ENCODE measurements at regions not wholly inside any gene's neighbourhood (a gene's known extent, or its start where the extent isn't known, plus 50 kb on each side); places are given as distances from the start of the nearest gene placed in this dataset.

DNA sequence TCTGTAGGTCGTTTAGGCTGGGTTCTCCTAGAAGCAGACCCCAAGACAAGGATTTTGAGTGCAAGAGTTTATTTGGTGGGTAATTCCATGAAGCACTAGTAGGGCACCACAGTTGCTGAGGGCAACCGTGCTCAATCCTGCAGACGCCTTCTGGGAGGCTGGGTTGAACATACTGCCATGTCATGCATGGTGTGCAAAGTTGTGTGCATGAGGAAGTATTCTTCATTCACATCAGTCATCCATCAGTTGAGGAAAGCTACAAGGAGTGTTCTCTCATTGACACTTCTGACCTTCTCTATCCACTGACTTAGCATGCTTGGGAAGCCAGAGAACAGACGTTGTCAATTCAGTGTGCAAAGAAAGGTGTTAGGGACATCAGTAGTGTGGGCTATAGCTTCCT is 179.2 kb downstream of the PTPN11 start:
- TF ChIP-seq EZH2 (IDR thresholded peaks at IDR 0.05; ENCODE audit: low read length, unreplicated experiment) = no peak
- TF ChIP-seq, protein P1, sequence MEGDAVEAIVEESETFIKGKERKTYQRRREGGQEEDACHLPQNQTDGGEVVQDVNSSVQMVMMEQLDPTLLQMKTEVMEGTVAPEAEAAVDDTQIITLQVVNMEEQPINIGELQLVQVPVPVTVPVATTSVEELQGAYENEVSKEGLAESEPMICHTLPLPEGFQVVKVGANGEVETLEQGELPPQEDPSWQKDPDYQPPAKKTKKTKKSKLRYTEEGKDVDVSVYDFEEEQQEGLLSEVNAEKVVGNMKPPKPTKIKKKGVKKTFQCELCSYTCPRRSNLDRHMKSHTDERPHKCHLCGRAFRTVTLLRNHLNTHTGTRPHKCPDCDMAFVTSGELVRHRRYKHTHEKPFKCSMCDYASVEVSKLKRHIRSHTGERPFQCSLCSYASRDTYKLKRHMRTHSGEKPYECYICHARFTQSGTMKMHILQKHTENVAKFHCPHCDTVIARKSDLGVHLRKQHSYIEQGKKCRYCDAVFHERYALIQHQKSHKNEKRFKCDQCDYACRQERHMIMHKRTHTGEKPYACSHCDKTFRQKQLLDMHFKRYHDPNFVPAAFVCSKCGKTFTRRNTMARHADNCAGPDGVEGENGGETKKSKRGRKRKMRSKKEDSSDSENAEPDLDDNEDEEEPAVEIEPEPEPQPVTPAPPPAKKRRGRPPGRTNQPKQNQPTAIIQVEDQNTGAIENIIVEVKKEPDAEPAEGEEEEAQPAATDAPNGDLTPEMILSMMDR (conservative IDR thresholded peaks at IDR 0.05; ENCODE audit: low read depth, low read length) = no peak

Data from PC-3 (cell line).